Psoas muscle (tissue), 7 donors: ENCODE measurements at regions not wholly inside any gene's neighbourhood (a gene's known extent, or its start where the extent isn't known, plus 50 kb on each side); places are given as distances from the start of the nearest gene placed in this dataset.

ENCODE experiments used
- ATAC-seq, 4 donors: fragments of 200-7000 bp; cut with Tn5 transposase; one replicate each; pipeline ENCODE4 v1.9.1; 2020; ENCODE audit warnings: moderate library complexity in 3 of 4, mild to moderate bottlenecking in 2 of 4
- DNase-seq, 2 donors: peaks; one replicate each; pipeline ENCODE4 v3.0.0-alpha.2; 2020
- H3K27ac ChIP-seq: fragments of 200-600 bp; one replicate; pipeline ENCODE4 v1.8.0; 2022
- H3K27me3 ChIP-seq, 3 donors: fragments of 200-600 bp in 1 of 3; one replicate each; pipeline versions ENCODE4 v1.6.1 to v1.8.0; 2013 to 2022; ENCODE audit warnings: low read length in 2 of 3, mild to moderate bottlenecking in 2 of 3, moderate library complexity in 1 of 3; ENCODE audit not compliant: insufficient read depth in 3 of 3
- H3K36me3 ChIP-seq, 2 donors: fragments of 200-600 bp in 1 of 2; one replicate each; pipeline versions ENCODE4 v1.6.1 to v1.8.0; 2013 to 2022; ENCODE audit warnings: low read depth in 1 of 2, mild to moderate bottlenecking in 1 of 2, moderate library complexity in 1 of 2; ENCODE audit not compliant: insufficient read depth in 1 of 2
- H3K4me1 ChIP-seq: fragments of 200-600 bp; one replicate; pipeline ENCODE4 v1.8.0; 2022
- H3K4me3 ChIP-seq: fragments of 200-600 bp; one replicate; pipeline ENCODE4 v1.8.0; 2022; ENCODE audit warnings: mild to moderate bottlenecking
- H3K9me3 ChIP-seq: fragments of 200-600 bp; one replicate; pipeline ENCODE4 v1.8.0; 2022
- WGBS, 3 donors: extraction: QIAGEN DNeasy Blood & Tissue Kit; methylation state at CpG; one replicate each; pipeline versions ENCODE4 v1.1.6 to v1.1.7; 2013; 5-methylcytosine and 5-hydroxymethylcytosine counted together
- intact Hi-C, 2 donors: fragments of 100-400 bp; cut with DNase I; formaldehyde crosslinking; loops; one replicate each; pipeline versions ENCODE4 v1.11.0 to v1.14.2; 2022
- TF ChIP-seq, protein P1 (sequence below): fragments of 200-600 bp; IDR thresholded peaks from one replicate; pipeline ENCODE4 v1.8.0; 2022; ENCODE audit warnings: antibody characterized with exemption
- donor health status: healthy with polysubstance abuse.
- donor health status: DM: no; HTN: no; CAD: no; lungs with moderate emphysema.
- donor health status: Bipolar disorder and iron deficiency.
- donor health status: healthy.
- donor health status: DM: yes; HTN: yes; CAD: no.
- donor health status: DM: no; HTN: no; CAD: no.
- donor health status: DM: yes; HTN: yes; CAD: no.

DNA sequence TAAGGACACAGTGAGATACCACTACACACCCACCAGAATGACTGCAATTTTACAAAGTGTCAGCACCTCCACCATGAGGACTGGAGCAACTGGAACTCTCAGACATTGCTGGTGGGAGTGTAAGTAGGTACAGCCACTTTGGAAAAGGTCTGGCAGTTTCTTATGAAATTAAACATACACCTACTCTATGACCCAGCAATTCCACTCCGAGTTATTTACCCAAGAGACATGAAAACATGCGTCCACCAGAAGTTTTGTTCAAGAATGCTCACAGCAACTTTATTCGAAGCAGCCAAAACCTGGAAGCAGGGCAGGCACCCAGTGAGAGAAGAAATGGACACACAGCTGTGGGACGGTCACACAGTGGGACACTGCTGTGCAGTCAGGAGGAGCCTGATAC, 384.0 kb downstream of the SOX9 start:
- DNase-seq, result no peak
- Histone ChIP-seq H3K4me1 (no peaks in the 10 kb centered on the region), H3K9me3 (no peaks in the 10 kb centered on the region), H3K4me3 (no peak overlapping the region), H3K27ac (no peak overlapping the region), H3K36me3 (no peaks in the 10 kb centered on the region), H3K27me3 (peaks cover 0 to 3% (median 0%) of the 10 kb centered on the region in 3 donors)
- ATAC-seq, result no peak
- TF ChIP-seq, protein P1, sequence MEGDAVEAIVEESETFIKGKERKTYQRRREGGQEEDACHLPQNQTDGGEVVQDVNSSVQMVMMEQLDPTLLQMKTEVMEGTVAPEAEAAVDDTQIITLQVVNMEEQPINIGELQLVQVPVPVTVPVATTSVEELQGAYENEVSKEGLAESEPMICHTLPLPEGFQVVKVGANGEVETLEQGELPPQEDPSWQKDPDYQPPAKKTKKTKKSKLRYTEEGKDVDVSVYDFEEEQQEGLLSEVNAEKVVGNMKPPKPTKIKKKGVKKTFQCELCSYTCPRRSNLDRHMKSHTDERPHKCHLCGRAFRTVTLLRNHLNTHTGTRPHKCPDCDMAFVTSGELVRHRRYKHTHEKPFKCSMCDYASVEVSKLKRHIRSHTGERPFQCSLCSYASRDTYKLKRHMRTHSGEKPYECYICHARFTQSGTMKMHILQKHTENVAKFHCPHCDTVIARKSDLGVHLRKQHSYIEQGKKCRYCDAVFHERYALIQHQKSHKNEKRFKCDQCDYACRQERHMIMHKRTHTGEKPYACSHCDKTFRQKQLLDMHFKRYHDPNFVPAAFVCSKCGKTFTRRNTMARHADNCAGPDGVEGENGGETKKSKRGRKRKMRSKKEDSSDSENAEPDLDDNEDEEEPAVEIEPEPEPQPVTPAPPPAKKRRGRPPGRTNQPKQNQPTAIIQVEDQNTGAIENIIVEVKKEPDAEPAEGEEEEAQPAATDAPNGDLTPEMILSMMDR, result no peak
- intact Hi-C loops, result no loop called here
- WGBS, 3 donors, result 84 to 90% (median 90%) methylated on average over 4 of the region's 4 CpGs

GRCh38 chr17:72506773-72507172, 386.0 kb downstream of the SOX9 start:
- no peaks in the 10 kb centered on the region for H3K4me1 ChIP-seq
- H3K4me3 ChIP-seq, result no peak overlapping the region
- no peak for ATAC-seq
- H3K36me3 ChIP-seq, result no peaks in the 10 kb centered on the region
- H3K27me3 ChIP-seq, result peaks cover 0 to 3% (median 0%) of the 10 kb centered on the region in 3 donors
- no peaks in the 10 kb centered on the region for H3K9me3 ChIP-seq
- intact Hi-C loops, result no loop called here
- DNase-seq, result no peak
- 81 to 83% (median 83%) methylated on average over 12 of the region's 12 CpGs for WGBS, 3 donors
- no peak overlapping the region for H3K27ac ChIP-seq
- TF ChIP-seq, protein P1, result no peak

DNA sequence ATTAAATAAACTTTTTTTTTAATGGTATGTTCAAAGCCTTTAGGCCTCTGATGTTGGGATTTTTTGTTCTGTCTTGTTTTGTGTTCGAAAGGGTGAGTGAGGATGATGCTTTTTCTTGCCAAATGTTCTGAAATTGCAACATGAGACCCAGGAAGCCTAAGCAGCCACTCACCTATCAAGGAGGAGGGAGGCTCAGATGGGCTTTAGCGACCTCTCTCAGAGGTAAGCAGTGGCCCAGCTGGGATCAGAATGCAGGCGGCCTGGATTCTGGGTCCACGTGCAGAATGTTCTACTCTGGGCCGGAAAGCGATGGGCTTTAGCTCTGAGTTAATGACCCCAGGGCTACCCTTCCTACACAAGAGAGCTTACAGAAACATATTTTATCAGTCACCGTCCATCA, 386.6 kb downstream of the SOX9 start:
- Histone ChIP-seq H3K4me1 (no peaks in the 10 kb centered on the region), H3K4me3 (no peak overlapping the region), H3K9me3 (no peaks in the 10 kb centered on the region), H3K27me3 (peaks cover 0 to 2% (median 0%) of the 10 kb centered on the region in 3 donors), H3K36me3 (no peaks in the 10 kb centered on the region), H3K27ac (no peak overlapping the region)
- 87 to 89% (median 88%) methylated on average over 7 of the region's 7 CpGs for WGBS, 3 donors
- TF ChIP-seq, protein P1, result no peak
- intact Hi-C loops, result no loop called here
- no peak for DNase-seq
- no peak for ATAC-seq

DNA sequence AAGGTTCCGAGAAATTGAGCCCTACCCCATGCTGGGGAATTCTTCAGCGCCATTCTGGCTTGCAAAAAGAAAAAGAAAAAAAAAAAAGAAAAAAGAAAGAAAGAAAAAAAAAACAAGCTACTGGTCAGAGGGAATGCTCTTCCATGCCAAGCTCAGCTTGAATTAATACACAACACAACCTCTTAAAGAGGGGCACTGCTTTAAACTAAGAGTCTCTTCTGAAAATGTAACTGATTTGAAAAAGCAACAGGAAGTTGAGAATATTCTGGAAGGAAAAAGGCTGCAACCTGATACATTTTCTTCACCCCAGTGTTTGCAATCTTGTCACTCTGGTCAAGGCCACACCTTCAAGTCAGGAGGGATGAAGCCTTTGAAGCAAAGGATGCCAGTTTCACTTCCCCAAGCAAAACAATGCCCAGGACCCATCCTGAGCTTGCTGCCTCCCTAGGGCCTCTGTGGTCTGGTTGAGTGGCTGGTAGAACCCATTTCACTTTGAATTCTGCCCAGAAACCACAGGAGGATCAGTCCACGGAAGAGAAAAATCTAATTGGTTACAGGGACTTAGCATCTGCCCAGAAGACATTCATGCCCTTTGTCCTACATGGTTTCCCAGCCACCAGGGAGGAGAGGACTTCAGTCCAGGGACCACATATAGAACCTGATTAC, 389.7 kb downstream of the SOX9 start:
- DNase-seq, result no peak
- H3K9me3 ChIP-seq, result no peaks in the 10 kb centered on the region
- intact Hi-C loops, result no loop called here
- no peak overlapping the region for H3K4me3 ChIP-seq
- H3K36me3 ChIP-seq, result no peaks in the 10 kb centered on the region
- no peak overlapping the region for H3K27ac ChIP-seq
- ATAC-seq, result no peak
- TF ChIP-seq, protein P1, result no peak
- 47 to 64% (median 52%) methylated on average over 3 of the region's 3 CpGs for WGBS, 3 donors
- no peaks in the 10 kb centered on the region for H3K27me3 ChIP-seq
- no peaks in the 10 kb centered on the region for H3K4me1 ChIP-seq

DNA sequence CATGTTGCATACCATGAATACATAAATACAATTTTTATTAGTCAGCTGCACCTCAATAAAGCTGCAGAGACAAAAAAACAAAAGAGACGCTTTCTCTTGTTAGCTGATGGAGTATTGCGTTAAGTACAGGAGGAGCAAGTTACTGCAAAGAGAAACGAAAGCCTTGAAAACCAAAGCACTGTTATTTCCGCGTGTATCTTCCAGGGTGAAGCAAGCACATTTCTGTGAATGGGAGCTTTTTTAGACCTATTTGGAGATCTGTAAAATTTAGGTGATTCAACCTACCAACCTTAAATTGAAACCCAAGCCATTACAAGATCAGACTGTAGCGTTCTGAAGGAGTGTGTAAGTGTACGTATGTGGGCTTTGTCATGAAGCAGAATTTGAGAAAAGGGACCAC, 390.4 kb downstream of the SOX9 start:
- Histone ChIP-seq H3K27ac (no peak overlapping the region), H3K27me3 (no peaks in the 10 kb centered on the region), H3K9me3 (no peaks in the 10 kb centered on the region), H3K4me3 (no peak overlapping the region), H3K36me3 (no peaks in the 10 kb centered on the region), H3K4me1 (no peaks in the 10 kb centered on the region)
- no peak for ATAC-seq
- WGBS, 3 donors, result 89 to 94% (median 91%) methylated on average over 7 of the region's 7 CpGs
- intact Hi-C loops, result no loop called here
- DNase-seq, result no peak
- TF ChIP-seq, protein P1, result no peak
